ENCODE measurements at regions not wholly inside any gene's neighbourhood (a gene's known extent, or its start where the extent isn't known, plus 50 kb on each side); places are given as distances from the start of the nearest gene placed in this dataset.

- no peak for TF ChIP-seq POLR2A (IDR thresholded peaks at IDR 0.05; ENCODE audit: low read depth, low read length)
- TF ChIP-seq POLR2AphosphoS5 (IDR thresholded peaks at IDR 0.05; ENCODE audit: low read depth, low read length): no peak
- no peak for TF ChIP-seq TAF1 (IDR thresholded peaks at IDR 0.05; ENCODE audit: borderline replicate concordance, low read depth, low read length)
Observed at GRCh38 chr6:104187616-104188015, 672.1 kb downstream of the HACE1 start.

Measured in GM12892 (cell line).